Natural killer cell (primary cell): ENCODE measurements at regions not wholly inside any gene's neighbourhood (a gene's known extent, or its start where the extent isn't known, plus 50 kb on each side); places are given as distances from the start of the nearest gene placed in this dataset.

ENCODE experiments used
- ATAC-seq, 3 donors: fragments of 150-1000 bp in 2 of 3; fragments of 200-7000 bp in 1 of 3; cut with Tn5 transposase; 1 replicate in 1 of 3; 2 replicates in 2 of 3; pipeline ENCODE4 v1.10.0; 2021; ENCODE audit warnings: mild to moderate bottlenecking in 2 of 3, moderate library complexity in 2 of 3
- DNase-seq, 2 donors: peaks; one replicate each; pipeline versions ENCODE4 v3.0.0 to v3.0.0-alpha.2; 2013 to 2021; ENCODE audit warnings: mixed read lengths in 1 of 2
- H3K27ac ChIP-seq: one replicate; pipeline ENCODE4 v1.5.1; 2013; ENCODE audit warnings: mild to moderate bottlenecking, low read length
- H3K27me3 ChIP-seq: one replicate; pipeline ENCODE4 v1.6.1; 2013; ENCODE audit warnings: low read length; ENCODE audit not compliant: control insufficient read depth, insufficient read depth
- H3K36me3 ChIP-seq: one replicate; pipeline ENCODE4 v1.6.1; 2013; ENCODE audit warnings: low read length; ENCODE audit not compliant: control insufficient read depth, insufficient read depth
- H3K4me1 ChIP-seq: one replicate; pipeline ENCODE4 v1.6.1; 2013; ENCODE audit warnings: low read length; ENCODE audit not compliant: control insufficient read depth, insufficient read depth
- H3K4me3 ChIP-seq: one replicate; pipeline ENCODE4 v1.5.1; 2013; ENCODE audit warnings: low read length
- H3K9me3 ChIP-seq: one replicate; pipeline ENCODE4 v1.6.1; 2013; ENCODE audit warnings: low read length; ENCODE audit not compliant: control insufficient read depth, insufficient read depth
- H3K27ac Mint-ChIP-seq, 2 donors: one replicate each; pipeline ENCODE4 v1.8.0; 2022; ENCODE audit warnings: mild to moderate bottlenecking in 2 of 2, mixed read lengths in 2 of 2, moderate library complexity in 1 of 2
- H3K27me3 Mint-ChIP-seq, 2 donors: one replicate each; pipeline ENCODE4 v1.8.0; 2022; ENCODE audit warnings: low read depth in 2 of 2, mixed read lengths in 2 of 2
- H3K36me3 Mint-ChIP-seq: one replicate; pipeline ENCODE4 v1.8.0; 2022; ENCODE audit warnings: mixed read lengths
- H3K4me1 Mint-ChIP-seq, 2 donors: one replicate each; pipeline ENCODE4 v1.8.0; 2022; ENCODE audit warnings: mixed read lengths in 2 of 2
- H3K4me3 Mint-ChIP-seq: one replicate; pipeline ENCODE4 v1.8.0; 2022; ENCODE audit warnings: mild to moderate bottlenecking, moderate library complexity, mixed read lengths
- H3K9me3 Mint-ChIP-seq, 2 donors: one replicate each; pipeline ENCODE4 v1.8.0; 2022; ENCODE audit warnings: mixed read lengths in 2 of 2
- CTCF ChIP-seq: fragments of 200-600 bp; IDR thresholded peaks from one replicate; pipeline ENCODE4 v1.8.0; 2022; ENCODE audit warnings: antibody characterized with exemption
- WGBS: methylation state at CpG from one replicate; pipeline ENCODE4 v1.1.7; 2013; ENCODE audit warnings: missing lambda C conversion rate; ENCODE audit not compliant: insufficient coverage; 5-methylcytosine and 5-hydroxymethylcytosine counted together
- intact Hi-C: fragments of 100-400 bp; cut with micrococcal nuclease; formaldehyde crosslinking; loops from one replicate; pipeline ENCODE4 v1.14.2; 2022

GRCh38 chr1:24256687-24257086 lies 62.5 kb upstream of the GRHL3 start:
- ATAC-seq: no peak
- Histone ChIP-seq H3K4me1 (no peaks in the 10 kb centered on the region), H3K36me3 (no peaks in the 10 kb centered on the region), H3K27ac (no peak overlapping the region), H3K9me3 (no peaks in the 10 kb centered on the region), H3K4me3 (no peak overlapping the region), H3K27me3 (no peaks in the 10 kb centered on the region)
- Mint-ChIP-seq H3K27ac (no peak overlapping the region), H3K4me3 (no peak overlapping the region), H3K9me3 (no peaks in the 10 kb centered on the region), H3K4me1 (no peaks in the 10 kb centered on the region), H3K27me3 (peaks cover 4 to 8% of the 10 kb centered on the region in 2 donors), H3K36me3 (no peaks in the 10 kb centered on the region)
- WGBS: 67% methylated on average over 2 of the region's 2 CpGs
- no peak for TF ChIP-seq CTCF
- no peak for DNase-seq
- intact Hi-C loops: no loop called here

GRCh38 chr1:24255226-24255625 lies 63.9 kb upstream of the GRHL3 start:
- Histone ChIP-seq H3K4me1 (no peaks in the 10 kb centered on the region), H3K27ac (no peak overlapping the region), H3K27me3 (no peaks in the 10 kb centered on the region), H3K9me3 (no peaks in the 10 kb centered on the region), H3K4me3 (no peak overlapping the region), H3K36me3 (no peaks in the 10 kb centered on the region)
- no peaks in the 10 kb centered on the region for H3K9me3 Mint-ChIP-seq
- no peaks in the 10 kb centered on the region for H3K36me3 Mint-ChIP-seq
- WGBS: 86% methylated on average over 7 of the region's 7 CpGs
- no peak overlapping the region for H3K27ac Mint-ChIP-seq
- no peak overlapping the region for H3K4me3 Mint-ChIP-seq
- ATAC-seq (no peak), DNase-seq (no peak)
- H3K27me3 Mint-ChIP-seq: no peaks in the 10 kb centered on the region
- intact Hi-C loops: no loop called here
- H3K4me1 Mint-ChIP-seq: no peaks in the 10 kb centered on the region
- no peak for TF ChIP-seq CTCF

GRCh38 chr1:24254783-24255182 lies 64.4 kb upstream of the GRHL3 start:
- intact Hi-C loops: no loop called here
- Mint-ChIP-seq H3K27me3 (no peaks in the 10 kb centered on the region), H3K4me3 (no peak overlapping the region), H3K4me1 (no peaks in the 10 kb centered on the region), H3K36me3 (no peaks in the 10 kb centered on the region), H3K27ac (no peak overlapping the region), H3K9me3 (no peaks in the 10 kb centered on the region)
- H3K27me3 ChIP-seq: no peaks in the 10 kb centered on the region
- no peak overlapping the region for H3K4me3 ChIP-seq
- 89% methylated on average over 9 of the region's 9 CpGs for WGBS
- no peaks in the 10 kb centered on the region for H3K9me3 ChIP-seq
- DNase-seq (no peak), ATAC-seq (no peak)
- no peaks in the 10 kb centered on the region for H3K36me3 ChIP-seq
- H3K4me1 ChIP-seq: no peaks in the 10 kb centered on the region
- no peak overlapping the region for H3K27ac ChIP-seq
- TF ChIP-seq CTCF: no peak

GRCh38 chr1:24253571-24253970 lies 65.6 kb upstream of the GRHL3 start:
- H3K4me1 ChIP-seq: no peaks in the 10 kb centered on the region
- Mint-ChIP-seq H3K27me3 (peaks cover 0 to 2% of the 10 kb centered on the region in 2 donors), H3K27ac (no peak overlapping the region), H3K4me1 (no peaks in the 10 kb centered on the region), H3K36me3 (no peaks in the 10 kb centered on the region), H3K4me3 (no peak overlapping the region), H3K9me3 (no peaks in the 10 kb centered on the region)
- intact Hi-C loops: no loop called here
- H3K27me3 ChIP-seq: no peaks in the 10 kb centered on the region
- H3K9me3 ChIP-seq: no peaks in the 10 kb centered on the region
- 91% methylated on average over 6 of the region's 6 CpGs for WGBS
- no peaks in the 10 kb centered on the region for H3K36me3 ChIP-seq
- no peak overlapping the region for H3K27ac ChIP-seq
- no peak overlapping the region for H3K4me3 ChIP-seq
- TF ChIP-seq CTCF: no peak
- no peak for DNase-seq
- no peak for ATAC-seq
